GM23338 (cell line): ENCODE measurements at regions not wholly inside any gene's neighbourhood (a gene's known extent, or its start where the extent isn't known, plus 50 kb on each side); places are given as distances from the start of the nearest gene placed in this dataset.

ENCODE experiments used
- ATAC-seq: fragments of 200-7000 bp; cut with Tn5 transposase; 3 replicates; pipeline ENCODE4 v1.9.1; 2020
- DNase-seq: peaks from one replicate; pipeline ENCODE4 v3.0.0-alpha.2; 2015; ENCODE audit warnings: low spot score
- H2AFZ ChIP-seq: fragments of 200-600 bp; sonication (generic); 2 replicates; pipeline ENCODE4 v1.8.0; 2016; ENCODE audit warnings: antibody characterized with exemption, mild to moderate bottlenecking, moderate library complexity
- H3F3A ChIP-seq: fragments of 200-600 bp; sonication (generic); replicated peaks from 2 replicates; pipeline ENCODE4 v1.8.0; 2017; ENCODE audit warnings: antibody characterized with exemption, mixed run types, low read depth
- H3K27ac ChIP-seq: fragments of 200-600 bp; sonication (generic); 2 replicates; pipeline ENCODE4 v1.6.1; 2016; ENCODE audit warnings: low read depth
- H3K27me3 ChIP-seq: fragments of 200-600 bp; sonication (generic); 2 replicates; pipeline ENCODE4 v1.8.0; 2016; ENCODE audit warnings: mild to moderate bottlenecking, mixed run types, moderate library complexity; ENCODE audit not compliant: insufficient read depth
- H3K36me3 ChIP-seq: fragments of 200-600 bp; sonication (generic); 2 replicates; pipeline ENCODE4 v1.8.0; 2016; ENCODE audit warnings: mild to moderate bottlenecking; ENCODE audit not compliant: insufficient read depth
- H3K4me1 ChIP-seq: fragments of 200-600 bp; sonication (generic); 2 replicates; pipeline ENCODE4 v1.8.0; 2016; ENCODE audit warnings: mild to moderate bottlenecking, moderate library complexity; ENCODE audit not compliant: insufficient read depth
- H3K4me2 ChIP-seq: fragments of 200-600 bp; sonication (generic); 2 replicates; pipeline ENCODE4 v1.7.1; 2017; ENCODE audit warnings: mixed run types
- H3K4me3 ChIP-seq: fragments of 200-600 bp; sonication (generic); 2 replicates; pipeline ENCODE4 v1.6.1; 2016; ENCODE audit warnings: mixed run types
- H3K79me2 ChIP-seq: fragments of 200-600 bp; sonication (generic); replicated peaks from 2 replicates; pipeline ENCODE4 v1.8.0; 2017; ENCODE audit warnings: mild to moderate bottlenecking; ENCODE audit not compliant: insufficient read depth
- H3K9me2 ChIP-seq: fragments of 200-600 bp; sonication (generic); 2 replicates; pipeline ENCODE4 v1.8.0; 2017; ENCODE audit not compliant: insufficient read depth
- H4K20me1 ChIP-seq: fragments of 200-600 bp; sonication (generic); replicated peaks from 2 replicates; pipeline ENCODE4 v1.8.0; 2017; ENCODE audit warnings: mild to moderate bottlenecking; ENCODE audit not compliant: insufficient read depth
- H3K27ac Mint-ChIP-seq: 2 replicates; pipeline ENCODE4 v1.8.0; 2020; ENCODE audit warnings: inconsistent platforms, mild to moderate bottlenecking, moderate library complexity, mixed read lengths
- H3K27me3 Mint-ChIP-seq: 3 replicates; pipeline ENCODE4 v1.8.0; 2022; ENCODE audit warnings: low read depth, mild to moderate bottlenecking, moderate library complexity, mixed read lengths, inconsistent platforms; ENCODE audit not compliant: insufficient read depth, poor library complexity
- H3K36me3 Mint-ChIP-seq: 3 replicates; pipeline ENCODE4 v1.8.0; 2021; ENCODE audit warnings: low read depth, mild to moderate bottlenecking, inconsistent platforms, moderate library complexity, mixed read lengths
- H3K4me1 Mint-ChIP-seq: 3 replicates; pipeline ENCODE4 v1.8.0; 2020; ENCODE audit warnings: mild to moderate bottlenecking, inconsistent platforms, mixed read lengths
- H3K4me3 Mint-ChIP-seq: 3 replicates; pipeline ENCODE4 v1.8.0; 2021; ENCODE audit warnings: moderate library complexity, mild to moderate bottlenecking, inconsistent platforms, mixed read lengths
- H3K9me3 Mint-ChIP-seq: 3 replicates; pipeline ENCODE4 v1.8.0; 2020; ENCODE audit warnings: moderate library complexity, mild to moderate bottlenecking, inconsistent platforms, mixed read lengths
- CREB1 ChIP-seq: fragments of 250-450 bp; sonication (Bioruptor Pico); IDR thresholded peaks from 2 replicates; pipeline ENCODE4 v1.5.0; 2020; ENCODE audit warnings: low read depth, mild to moderate bottlenecking, moderate library complexity
- EZH2 ChIP-seq: fragments of 200-600 bp; sonication (generic); IDR thresholded peaks from one replicate; pipeline ENCODE4 v1.8.0; 2017; ENCODE audit warnings: antibody characterized with exemption, mild to moderate bottlenecking, low read depth; ENCODE audit not compliant: unreplicated experiment
- EZH2phosphoT487 ChIP-seq: fragments of 200-600 bp; sonication (generic); IDR thresholded peaks from one replicate; pipeline ENCODE4 v1.8.1; 2018; ENCODE audit warnings: antibody characterized with exemption; ENCODE audit not compliant: unreplicated experiment
- JUNB ChIP-seq: IDR thresholded peaks from one replicate; pipeline ENCODE4 v1.6.1; 2016; ENCODE audit warnings: antibody characterized with exemption; ENCODE audit not compliant: unreplicated experiment
- NANOG ChIP-seq: IDR thresholded peaks from 2 replicates; pipeline ENCODE4 v1.6.1; 2016; ENCODE audit warnings: antibody characterized with exemption, borderline replicate concordance
- POLR2AphosphoS5 ChIP-seq: IDR thresholded peaks from 2 replicates; pipeline ENCODE4 v1.6.1; 2016; ENCODE audit warnings: antibody characterized with exemption, low read depth
- STAT1 ChIP-seq: IDR thresholded peaks from one replicate; pipeline ENCODE4 v1.6.1; 2016; ENCODE audit warnings: antibody characterized with exemption; ENCODE audit not compliant: unreplicated experiment
- ZNF114 ChIP-seq: fragments of 250-450 bp; sonication (Bioruptor Pico); IDR thresholded peaks from 2 replicates; pipeline ENCODE4 v1.5.0; 2020; ENCODE audit warnings: mild to moderate bottlenecking, moderate library complexity
- ZNF331 ChIP-seq: fragments of 250-450 bp; sonication (Bioruptor Pico); IDR thresholded peaks from 2 replicates; pipeline ENCODE4 v1.5.0; 2020; ENCODE audit warnings: low read depth, mild to moderate bottlenecking, moderate library complexity
- TF ChIP-seq, protein P1 (sequence below): fragments of 250-450 bp; sonication (Bioruptor Pico); IDR thresholded peaks from 2 replicates; pipeline ENCODE4 v1.5.0; 2020; ENCODE audit warnings: mild to moderate bottlenecking, moderate library complexity
- TF ChIP-seq, protein P2 (sequence below): IDR thresholded peaks from 2 replicates; pipeline ENCODE4 v1.6.1; 2016; ENCODE audit warnings: antibody characterized with exemption
- TF ChIP-seq, protein P3 (sequence below), 2 experiments: fragments of 200-600 bp in 1 of 2; sonication (generic) in 1 of 2; conservative IDR thresholded peaks; 2 replicates each; pipeline versions ENCODE4 v1.5.1 to v1.6.1; 2016 to 2017; ENCODE audit warnings: antibody characterized with exemption in 2 of 2, low read depth in 2 of 2, mild to moderate bottlenecking in 2 of 2, moderate library complexity in 1 of 2
- TF ChIP-seq, protein P4 (sequence below): IDR thresholded peaks from one replicate; pipeline ENCODE4 v1.6.1; 2018; ENCODE audit warnings: antibody characterized with exemption; ENCODE audit not compliant: unreplicated experiment

DNA sequence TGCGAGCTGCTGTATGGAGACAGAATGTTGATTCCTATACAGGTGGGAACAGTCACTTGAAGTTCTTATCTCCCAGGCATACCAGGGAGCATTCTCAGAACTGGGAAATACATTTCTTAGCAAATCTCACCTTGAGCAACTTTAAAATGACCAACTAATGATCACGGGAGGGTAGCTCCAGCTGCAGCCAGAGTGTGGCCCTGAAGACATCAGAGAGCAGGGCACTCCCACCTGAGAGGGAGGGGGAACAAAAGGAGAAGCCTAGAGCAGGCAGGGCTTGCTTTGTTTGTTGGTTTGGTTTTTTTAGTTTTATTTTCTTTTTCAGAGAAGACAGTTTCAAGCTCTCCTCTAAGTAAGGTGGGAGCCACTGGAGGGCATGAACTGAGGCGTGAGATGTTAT lies 101.1 kb downstream of the OTX2 start:
- Histone ChIP-seq H3K27ac (no peak overlapping the region), H3K4me3 (no peak overlapping the region), H4K20me1 (no peaks in the 10 kb centered on the region), H3F3A (no peaks in the 10 kb centered on the region), H3K4me1 (peaks cover 17% of the 10 kb centered on the region), H3K9me2 (peaks cover 8% of the 10 kb centered on the region; the same call in 1 of the 2 replicates), H3K4me2 (no peak overlapping the region), H3K27me3 (no peaks in the 10 kb centered on the region), H3K79me2 (no peaks in the 10 kb centered on the region), H3K36me3 (no peaks in the 10 kb centered on the region), H2AFZ (no peak overlapping the region)
- Mint-ChIP-seq H3K4me3 (no peak overlapping the region), H3K4me1 (peaks cover 22% of the 10 kb centered on the region), H3K36me3 (no peaks in the 10 kb centered on the region), H3K27me3 (no peaks in the 10 kb centered on the region), H3K27ac (no peak overlapping the region), H3K9me3 (no peaks in the 10 kb centered on the region)
- DNase-seq (no peak), ATAC-seq (peak; percentile 65)
- TF ChIP-seq, protein P1, sequence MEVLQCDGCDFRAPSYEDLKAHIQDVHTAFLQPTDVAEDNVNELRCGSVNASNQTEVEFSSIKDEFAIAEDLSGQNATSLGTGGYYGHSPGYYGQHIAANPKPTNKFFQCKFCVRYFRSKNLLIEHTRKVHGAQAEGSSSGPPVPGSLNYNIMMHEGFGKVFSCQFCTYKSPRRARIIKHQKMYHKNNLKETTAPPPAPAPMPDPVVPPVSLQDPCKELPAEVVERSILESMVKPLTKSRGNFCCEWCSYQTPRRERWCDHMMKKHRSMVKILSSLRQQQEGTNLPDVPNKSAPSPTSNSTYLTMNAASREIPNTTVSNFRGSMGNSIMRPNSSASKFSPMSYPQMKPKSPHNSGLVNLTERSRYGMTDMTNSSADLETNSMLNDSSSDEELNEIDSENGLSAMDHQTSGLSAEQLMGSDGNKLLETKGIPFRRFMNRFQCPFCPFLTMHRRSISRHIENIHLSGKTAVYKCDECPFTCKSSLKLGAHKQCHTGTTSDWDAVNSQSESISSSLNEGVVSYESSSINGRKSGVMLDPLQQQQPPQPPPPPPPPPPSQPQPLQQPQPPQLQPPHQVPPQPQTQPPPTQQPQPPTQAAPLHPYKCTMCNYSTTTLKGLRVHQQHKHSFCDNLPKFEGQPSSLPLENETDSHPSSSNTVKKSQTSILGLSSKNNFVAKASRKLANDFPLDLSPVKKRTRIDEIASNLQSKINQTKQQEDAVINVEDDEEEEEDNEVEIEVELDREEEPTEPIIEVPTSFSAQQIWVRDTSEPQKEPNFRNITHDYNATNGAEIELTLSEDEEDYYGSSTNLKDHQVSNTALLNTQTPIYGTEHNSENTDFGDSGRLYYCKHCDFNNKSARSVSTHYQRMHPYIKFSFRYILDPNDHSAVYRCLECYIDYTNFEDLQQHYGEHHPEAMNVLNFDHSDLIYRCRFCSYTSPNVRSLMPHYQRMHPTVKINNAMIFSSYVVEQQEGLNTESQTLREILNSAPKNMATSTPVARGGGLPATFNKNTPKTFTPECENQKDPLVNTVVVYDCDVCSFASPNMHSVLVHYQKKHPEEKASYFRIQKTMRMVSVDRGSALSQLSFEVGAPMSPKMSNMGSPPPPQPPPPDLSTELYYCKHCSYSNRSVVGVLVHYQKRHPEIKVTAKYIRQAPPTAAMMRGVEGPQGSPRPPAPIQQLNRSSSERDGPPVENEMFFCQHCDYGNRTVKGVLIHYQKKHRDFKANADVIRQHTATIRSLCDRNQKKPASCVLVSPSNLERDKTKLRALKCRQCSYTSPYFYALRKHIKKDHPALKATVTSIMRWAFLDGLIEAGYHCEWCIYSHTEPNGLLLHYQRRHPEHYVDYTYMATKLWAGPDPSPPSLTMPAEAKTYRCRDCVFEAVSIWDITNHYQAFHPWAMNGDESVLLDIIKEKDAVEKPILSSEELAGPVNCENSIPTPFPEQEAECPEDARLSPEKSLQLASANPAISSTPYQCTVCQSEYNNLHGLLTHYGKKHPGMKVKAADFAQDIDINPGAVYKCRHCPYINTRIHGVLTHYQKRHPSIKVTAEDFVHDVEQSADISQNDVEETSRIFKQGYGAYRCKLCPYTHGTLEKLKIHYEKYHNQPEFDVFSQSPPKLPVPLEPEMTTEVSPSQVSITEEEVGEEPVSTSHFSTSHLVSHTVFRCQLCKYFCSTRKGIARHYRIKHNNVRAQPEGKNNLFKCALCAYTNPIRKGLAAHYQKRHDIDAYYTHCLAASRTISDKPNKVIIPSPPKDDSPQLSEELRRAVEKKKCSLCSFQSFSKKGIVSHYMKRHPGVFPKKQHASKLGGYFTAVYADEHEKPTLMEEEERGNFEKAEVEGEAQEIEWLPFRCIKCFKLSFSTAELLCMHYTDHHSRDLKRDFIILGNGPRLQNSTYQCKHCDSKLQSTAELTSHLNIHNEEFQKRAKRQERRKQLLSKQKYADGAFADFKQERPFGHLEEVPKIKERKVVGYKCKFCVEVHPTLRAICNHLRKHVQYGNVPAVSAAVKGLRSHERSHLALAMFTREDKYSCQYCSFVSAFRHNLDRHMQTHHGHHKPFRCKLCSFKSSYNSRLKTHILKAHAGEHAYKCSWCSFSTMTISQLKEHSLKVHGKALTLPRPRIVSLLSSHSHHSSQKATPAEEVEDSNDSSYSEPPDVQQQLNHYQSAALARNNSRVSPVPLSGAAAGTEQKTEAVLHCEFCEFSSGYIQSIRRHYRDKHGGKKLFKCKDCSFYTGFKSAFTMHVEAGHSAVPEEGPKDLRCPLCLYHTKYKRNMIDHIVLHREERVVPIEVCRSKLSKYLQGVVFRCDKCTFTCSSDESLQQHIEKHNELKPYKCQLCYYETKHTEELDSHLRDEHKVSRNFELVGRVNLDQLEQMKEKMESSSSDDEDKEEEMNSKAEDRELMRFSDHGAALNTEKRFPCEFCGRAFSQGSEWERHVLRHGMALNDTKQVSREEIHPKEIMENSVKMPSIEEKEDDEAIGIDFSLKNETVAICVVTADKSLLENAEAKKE (CRISPR knock-in tag) = no peak
- TF ChIP-seq ZNF331 (CRISPR knock-in tag) = no peak
- no peak for TF ChIP-seq EZH2
- TF ChIP-seq, protein P2, sequence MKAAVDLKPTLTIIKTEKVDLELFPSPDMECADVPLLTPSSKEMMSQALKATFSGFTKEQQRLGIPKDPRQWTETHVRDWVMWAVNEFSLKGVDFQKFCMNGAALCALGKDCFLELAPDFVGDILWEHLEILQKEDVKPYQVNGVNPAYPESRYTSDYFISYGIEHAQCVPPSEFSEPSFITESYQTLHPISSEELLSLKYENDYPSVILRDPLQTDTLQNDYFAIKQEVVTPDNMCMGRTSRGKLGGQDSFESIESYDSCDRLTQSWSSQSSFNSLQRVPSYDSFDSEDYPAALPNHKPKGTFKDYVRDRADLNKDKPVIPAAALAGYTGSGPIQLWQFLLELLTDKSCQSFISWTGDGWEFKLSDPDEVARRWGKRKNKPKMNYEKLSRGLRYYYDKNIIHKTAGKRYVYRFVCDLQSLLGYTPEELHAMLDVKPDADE = no peak
- TF ChIP-seq, protein P3, sequence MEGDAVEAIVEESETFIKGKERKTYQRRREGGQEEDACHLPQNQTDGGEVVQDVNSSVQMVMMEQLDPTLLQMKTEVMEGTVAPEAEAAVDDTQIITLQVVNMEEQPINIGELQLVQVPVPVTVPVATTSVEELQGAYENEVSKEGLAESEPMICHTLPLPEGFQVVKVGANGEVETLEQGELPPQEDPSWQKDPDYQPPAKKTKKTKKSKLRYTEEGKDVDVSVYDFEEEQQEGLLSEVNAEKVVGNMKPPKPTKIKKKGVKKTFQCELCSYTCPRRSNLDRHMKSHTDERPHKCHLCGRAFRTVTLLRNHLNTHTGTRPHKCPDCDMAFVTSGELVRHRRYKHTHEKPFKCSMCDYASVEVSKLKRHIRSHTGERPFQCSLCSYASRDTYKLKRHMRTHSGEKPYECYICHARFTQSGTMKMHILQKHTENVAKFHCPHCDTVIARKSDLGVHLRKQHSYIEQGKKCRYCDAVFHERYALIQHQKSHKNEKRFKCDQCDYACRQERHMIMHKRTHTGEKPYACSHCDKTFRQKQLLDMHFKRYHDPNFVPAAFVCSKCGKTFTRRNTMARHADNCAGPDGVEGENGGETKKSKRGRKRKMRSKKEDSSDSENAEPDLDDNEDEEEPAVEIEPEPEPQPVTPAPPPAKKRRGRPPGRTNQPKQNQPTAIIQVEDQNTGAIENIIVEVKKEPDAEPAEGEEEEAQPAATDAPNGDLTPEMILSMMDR (conservative IDR thresholded peaks at IDR 0.05; ENCODE audit: low read depth in 2 of 2) = no peak
- no peak for TF ChIP-seq CREB1 (CRISPR knock-in tag)
- no peak for TF ChIP-seq ZNF114 (CRISPR knock-in tag)
- TF ChIP-seq POLR2AphosphoS5 = no peak
- TF ChIP-seq STAT1 = no peak
- TF ChIP-seq NANOG = no peak
- TF ChIP-seq JUNB = no peak
- TF ChIP-seq EZH2phosphoT487 = no peak
- TF ChIP-seq, protein P4, sequence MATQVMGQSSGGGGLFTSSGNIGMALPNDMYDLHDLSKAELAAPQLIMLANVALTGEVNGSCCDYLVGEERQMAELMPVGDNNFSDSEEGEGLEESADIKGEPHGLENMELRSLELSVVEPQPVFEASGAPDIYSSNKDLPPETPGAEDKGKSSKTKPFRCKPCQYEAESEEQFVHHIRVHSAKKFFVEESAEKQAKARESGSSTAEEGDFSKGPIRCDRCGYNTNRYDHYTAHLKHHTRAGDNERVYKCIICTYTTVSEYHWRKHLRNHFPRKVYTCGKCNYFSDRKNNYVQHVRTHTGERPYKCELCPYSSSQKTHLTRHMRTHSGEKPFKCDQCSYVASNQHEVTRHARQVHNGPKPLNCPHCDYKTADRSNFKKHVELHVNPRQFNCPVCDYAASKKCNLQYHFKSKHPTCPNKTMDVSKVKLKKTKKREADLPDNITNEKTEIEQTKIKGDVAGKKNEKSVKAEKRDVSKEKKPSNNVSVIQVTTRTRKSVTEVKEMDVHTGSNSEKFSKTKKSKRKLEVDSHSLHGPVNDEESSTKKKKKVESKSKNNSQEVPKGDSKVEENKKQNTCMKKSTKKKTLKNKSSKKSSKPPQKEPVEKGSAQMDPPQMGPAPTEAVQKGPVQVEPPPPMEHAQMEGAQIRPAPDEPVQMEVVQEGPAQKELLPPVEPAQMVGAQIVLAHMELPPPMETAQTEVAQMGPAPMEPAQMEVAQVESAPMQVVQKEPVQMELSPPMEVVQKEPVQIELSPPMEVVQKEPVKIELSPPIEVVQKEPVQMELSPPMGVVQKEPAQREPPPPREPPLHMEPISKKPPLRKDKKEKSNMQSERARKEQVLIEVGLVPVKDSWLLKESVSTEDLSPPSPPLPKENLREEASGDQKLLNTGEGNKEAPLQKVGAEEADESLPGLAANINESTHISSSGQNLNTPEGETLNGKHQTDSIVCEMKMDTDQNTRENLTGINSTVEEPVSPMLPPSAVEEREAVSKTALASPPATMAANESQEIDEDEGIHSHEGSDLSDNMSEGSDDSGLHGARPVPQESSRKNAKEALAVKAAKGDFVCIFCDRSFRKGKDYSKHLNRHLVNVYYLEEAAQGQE = no peak
